Smooth muscle cell (in vitro differentiated cells): ENCODE measurements at regions not wholly inside any gene's neighbourhood (a gene's known extent, or its start where the extent isn't known, plus 50 kb on each side); places are given as distances from the start of the nearest gene placed in this dataset.

Source experiments
- DNase-seq: peaks from one replicate; lab custom pipeline; 2025; ENCODE audit not compliant: unreplicated experiment; lab: John Stamatoyannopoulos, UW
- H2AFZ ChIP-seq: fragments of 200-600 bp; sonication (generic); 2 replicates; pipeline ENCODE4 v1.6.0; 2016; ENCODE audit warnings: antibody characterized with exemption, low read depth, mild to moderate bottlenecking
- H3F3A ChIP-seq: fragments of 200-600 bp; sonication (generic); 2 replicates; pipeline ENCODE4 v1.6.0; 2017; ENCODE audit warnings: antibody characterized with exemption, low read depth
- H3K27ac ChIP-seq: fragments of 200-600 bp; sonication (generic); 2 replicates; pipeline ENCODE4 v1.5.1; 2016; ENCODE audit warnings: low read depth, mild to moderate bottlenecking
- H3K27me3 ChIP-seq: fragments of 200-600 bp; sonication (generic); 2 replicates; pipeline ENCODE4 v1.6.1; 2016; ENCODE audit warnings: low read depth, mild to moderate bottlenecking
- H3K36me3 ChIP-seq: fragments of 200-600 bp; sonication (generic); 2 replicates; pipeline ENCODE4 v1.5.1; 2016; ENCODE audit warnings: low read depth
- H3K4me1 ChIP-seq: fragments of 200-600 bp; sonication (generic); 2 replicates; pipeline ENCODE4 v1.5.1; 2016; ENCODE audit warnings: low read depth
- H3K4me2 ChIP-seq: fragments of 200-600 bp; sonication (generic); 2 replicates; pipeline ENCODE4 v1.6.0; 2016; ENCODE audit warnings: mild to moderate bottlenecking
- H3K4me3 ChIP-seq: fragments of 200-600 bp; sonication (generic); 2 replicates; pipeline ENCODE4 v1.5.1; 2016; ENCODE audit warnings: mild to moderate bottlenecking
- H3K79me2 ChIP-seq: fragments of 200-600 bp; sonication (generic); 2 replicates; pipeline ENCODE4 v1.6.0; 2016; ENCODE audit warnings: low read depth, mild to moderate bottlenecking
- H3K9ac ChIP-seq: fragments of 200-600 bp; sonication (generic); 2 replicates; pipeline ENCODE4 v1.6.0; 2016; ENCODE audit warnings: low read depth
- H3K9me3 ChIP-seq: fragments of 200-600 bp; sonication (generic); replicated peaks from 2 replicates; pipeline ENCODE4 v1.5.1; 2016; ENCODE audit warnings: low read depth
- H4K20me1 ChIP-seq: fragments of 200-600 bp; sonication (generic); 2 replicates; pipeline ENCODE4 v1.6.0; 2016; ENCODE audit warnings: low read depth
- WGBS: methylation state at CpG from one replicate; pipeline ENCODE4 v1.1.7; 2016; ENCODE audit warnings: low lambda C conversion rate; 5-methylcytosine and 5-hydroxymethylcytosine counted together
- TF ChIP-seq, protein P1 (sequence below): fragments of 200-600 bp; sonication (generic); IDR thresholded peaks from 2 replicates; pipeline ENCODE4 v1.5.1; 2017; ENCODE audit warnings: borderline replicate concordance, mild to moderate bottlenecking, antibody characterized with exemption; ENCODE audit not compliant: insufficient read depth, poor library complexity, severe bottlenecking

DNA sequence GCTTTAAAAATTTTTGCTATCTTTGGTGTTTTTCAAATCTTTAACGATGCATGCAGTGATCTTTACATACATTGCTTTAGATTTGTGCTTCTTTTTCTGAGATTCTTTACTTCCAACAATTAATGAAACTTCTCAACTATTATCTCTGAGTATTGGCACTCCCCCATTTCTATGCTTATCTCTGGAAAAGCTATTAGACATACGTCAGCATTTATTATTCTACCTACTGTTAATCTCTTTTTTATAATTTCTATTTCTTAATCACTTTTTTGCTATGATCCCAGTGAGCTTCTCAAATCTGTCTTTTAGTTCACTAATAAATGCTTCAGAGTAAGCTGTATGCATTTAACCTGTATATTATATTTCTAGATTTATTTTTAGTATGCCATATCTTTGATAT is 264.2 kb upstream of the TFAP2D start:
- Histone ChIP-seq H3K27ac (no peak overlapping the region), H3K4me2 (no peak overlapping the region), H3K36me3 (no peaks in the 10 kb centered on the region), H3K9ac (no peak overlapping the region), H3F3A (no peaks in the 10 kb centered on the region), H3K4me3 (no peak overlapping the region), H3K4me1 (no peaks in the 10 kb centered on the region), H3K9me3 (no peaks in the 10 kb centered on the region), H3K27me3 (no peaks in the 10 kb centered on the region), H2AFZ (no peak overlapping the region), H3K79me2 (no peaks in the 10 kb centered on the region), H4K20me1 (no peaks in the 10 kb centered on the region)
- 92% methylated on average over 2 of the region's 2 CpGs for WGBS
- no peak for DNase-seq
- TF ChIP-seq, protein P1, sequence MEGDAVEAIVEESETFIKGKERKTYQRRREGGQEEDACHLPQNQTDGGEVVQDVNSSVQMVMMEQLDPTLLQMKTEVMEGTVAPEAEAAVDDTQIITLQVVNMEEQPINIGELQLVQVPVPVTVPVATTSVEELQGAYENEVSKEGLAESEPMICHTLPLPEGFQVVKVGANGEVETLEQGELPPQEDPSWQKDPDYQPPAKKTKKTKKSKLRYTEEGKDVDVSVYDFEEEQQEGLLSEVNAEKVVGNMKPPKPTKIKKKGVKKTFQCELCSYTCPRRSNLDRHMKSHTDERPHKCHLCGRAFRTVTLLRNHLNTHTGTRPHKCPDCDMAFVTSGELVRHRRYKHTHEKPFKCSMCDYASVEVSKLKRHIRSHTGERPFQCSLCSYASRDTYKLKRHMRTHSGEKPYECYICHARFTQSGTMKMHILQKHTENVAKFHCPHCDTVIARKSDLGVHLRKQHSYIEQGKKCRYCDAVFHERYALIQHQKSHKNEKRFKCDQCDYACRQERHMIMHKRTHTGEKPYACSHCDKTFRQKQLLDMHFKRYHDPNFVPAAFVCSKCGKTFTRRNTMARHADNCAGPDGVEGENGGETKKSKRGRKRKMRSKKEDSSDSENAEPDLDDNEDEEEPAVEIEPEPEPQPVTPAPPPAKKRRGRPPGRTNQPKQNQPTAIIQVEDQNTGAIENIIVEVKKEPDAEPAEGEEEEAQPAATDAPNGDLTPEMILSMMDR, result no peak

DNA sequence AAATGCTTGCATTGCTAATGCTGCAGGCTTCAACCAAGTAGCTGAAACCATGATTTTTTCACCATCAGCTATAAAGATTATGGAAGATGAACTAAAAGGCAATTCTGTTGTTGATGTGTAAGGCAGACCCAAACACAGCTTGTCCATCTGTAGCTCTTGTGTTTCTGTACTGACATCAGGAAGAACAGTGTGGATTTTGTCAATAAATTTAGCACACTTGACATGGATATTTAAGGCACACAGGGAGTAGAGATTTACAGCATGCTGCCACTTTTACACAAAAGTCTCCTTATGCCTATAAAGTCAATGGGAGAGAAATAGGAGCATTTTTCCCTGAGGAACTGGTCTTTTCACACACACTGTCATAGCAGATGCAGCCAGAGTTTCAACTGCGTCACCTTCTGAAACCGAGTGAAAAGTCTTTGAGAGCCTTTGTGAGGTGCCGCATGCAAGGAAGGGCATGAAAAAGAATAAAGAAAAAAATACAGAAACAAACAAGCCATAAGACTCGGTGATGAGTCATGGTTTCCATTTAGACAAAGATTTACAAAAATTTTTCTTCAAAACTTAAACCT is 261.4 kb upstream of the TFAP2D start:
- TF ChIP-seq, protein P1, result no peak
- no peak overlapping the region for H3K27ac ChIP-seq
- H3K9ac ChIP-seq, result no peak overlapping the region
- WGBS, result 78% methylated on average over 4 of the region's 4 CpGs
- no peaks in the 10 kb centered on the region for H3K27me3 ChIP-seq
- H3K36me3 ChIP-seq, result no peaks in the 10 kb centered on the region
- H3F3A ChIP-seq, result no peaks in the 10 kb centered on the region
- no peak overlapping the region for H3K4me2 ChIP-seq
- no peaks in the 10 kb centered on the region for H3K79me2 ChIP-seq
- no peak for DNase-seq
- H3K4me3 ChIP-seq, result no peak overlapping the region
- H4K20me1 ChIP-seq, result no peaks in the 10 kb centered on the region
- H3K4me1 ChIP-seq, result no peaks in the 10 kb centered on the region
- no peaks in the 10 kb centered on the region for H3K9me3 ChIP-seq
- H2AFZ ChIP-seq, result no peak overlapping the region

DNA sequence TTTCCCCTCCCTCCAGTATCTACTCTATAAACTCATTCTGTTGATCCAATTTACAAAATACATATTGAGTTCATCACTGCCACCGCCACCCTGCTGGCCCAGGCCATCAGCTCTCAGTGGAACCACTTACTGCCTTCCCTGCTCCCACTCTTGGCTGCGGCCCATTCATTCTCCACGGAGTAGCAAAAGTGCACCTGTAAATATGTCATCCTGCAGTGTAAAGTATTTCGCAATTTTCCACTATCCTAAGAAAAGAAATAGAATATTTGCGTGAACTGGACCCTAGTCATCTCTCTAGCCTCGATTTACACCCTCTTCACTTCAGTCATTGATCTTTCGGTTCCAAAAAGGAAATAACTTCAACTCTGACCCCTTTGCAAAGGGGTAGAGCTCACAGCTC is 258.3 kb upstream of the TFAP2D start:
- Histone ChIP-seq H3K4me1 (no peaks in the 10 kb centered on the region), H3K9me3 (no peaks in the 10 kb centered on the region), H4K20me1 (no peaks in the 10 kb centered on the region), H3K9ac (no peak overlapping the region), H3K27ac (no peak overlapping the region), H2AFZ (no peak overlapping the region), H3F3A (no peaks in the 10 kb centered on the region), H3K36me3 (no peaks in the 10 kb centered on the region), H3K4me2 (no peak overlapping the region), H3K79me2 (no peaks in the 10 kb centered on the region), H3K4me3 (no peak overlapping the region), H3K27me3 (no peaks in the 10 kb centered on the region)
- 77% methylated on average over 7 of the region's 7 CpGs for WGBS
- TF ChIP-seq, protein P1, result no peak
- DNase-seq, result no peak

DNA sequence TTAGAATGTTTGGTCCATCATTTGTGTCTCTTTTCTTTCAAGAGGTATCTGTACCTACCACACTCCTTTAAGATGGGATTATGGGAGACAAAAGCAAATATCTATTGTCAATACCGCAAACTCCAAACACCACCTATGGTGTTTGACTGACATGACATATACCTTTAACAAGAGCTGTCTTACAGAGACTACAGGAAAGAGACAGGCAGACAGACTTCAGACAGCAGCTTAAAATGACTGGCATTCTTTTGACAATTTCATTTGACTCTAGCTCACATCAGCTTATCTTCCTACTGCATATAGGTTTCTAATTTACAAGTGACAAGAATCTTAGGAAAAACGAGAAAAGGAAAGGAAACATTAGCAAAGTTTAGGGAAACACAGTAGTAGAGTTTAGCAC is 256.0 kb upstream of the TFAP2D start:
- no peaks in the 10 kb centered on the region for H4K20me1 ChIP-seq
- no peaks in the 10 kb centered on the region for H3K27me3 ChIP-seq
- no peak overlapping the region for H3K9ac ChIP-seq
- H3K4me3 ChIP-seq, result no peak overlapping the region
- no peaks in the 10 kb centered on the region for H3K36me3 ChIP-seq
- TF ChIP-seq, protein P1, result no peak
- 80% methylated on average over 2 of the region's 2 CpGs for WGBS
- H3K79me2 ChIP-seq, result no peaks in the 10 kb centered on the region
- H2AFZ ChIP-seq, result no peak overlapping the region
- no peak for DNase-seq
- no peak overlapping the region for H3K27ac ChIP-seq
- no peaks in the 10 kb centered on the region for H3K4me1 ChIP-seq
- H3F3A ChIP-seq, result no peaks in the 10 kb centered on the region
- H3K4me2 ChIP-seq, result no peak overlapping the region
- H3K9me3 ChIP-seq, result no peaks in the 10 kb centered on the region
